OCI-LY3 (cell line): ENCODE measurements at regions not wholly inside any gene's neighbourhood (a gene's known extent, or its start where the extent isn't known, plus 50 kb on each side); places are given as distances from the start of the nearest gene placed in this dataset.

ENCODE experiments used
- H2AFZ ChIP-seq: fragments of 200-600, 300-600 bp; shearing (Covaris generic); 2 replicates; pipeline ENCODE4 v1.6.0; 2014; ENCODE audit warnings: antibody characterized with exemption, low read depth, low read length
- H3K27ac ChIP-seq: fragments of 200-600, 300-600 bp; sonication (generic); 2 replicates; pipeline ENCODE4 v1.5.1; 2014; ENCODE audit warnings: mild to moderate bottlenecking, low read length, moderate library complexity, mixed read lengths
- H3K27me3 ChIP-seq: fragments of 200-600, 300-600 bp; sonication (generic); 2 replicates; pipeline ENCODE4 v1.6.1; 2014; ENCODE audit warnings: low read depth, low read length, mixed read lengths
- H3K36me3 ChIP-seq: fragments of 200-600, 300-600 bp; sonication (generic); replicated peaks from 2 replicates; pipeline ENCODE3; 2014; ENCODE audit warnings: low read depth, low read length, mixed read lengths
- H3K4me1 ChIP-seq: fragments of 300-600, 200-600 bp; sonication (generic); 2 replicates; pipeline ENCODE4 v1.6.1; 2014; ENCODE audit warnings: low read length, mixed read lengths
- H3K4me2 ChIP-seq: fragments of 200-600, 300-600 bp; sonication (generic); 2 replicates; pipeline ENCODE4 v1.6.1; 2014; ENCODE audit warnings: low read length, mixed read lengths
- H3K4me3 ChIP-seq: fragments of 300-600, 200-600 bp; sonication (generic); 2 replicates; pipeline ENCODE4 v1.5.1; 2014; ENCODE audit warnings: antibody characterized with exemption, mild to moderate bottlenecking, low read length, moderate library complexity
- H3K79me2 ChIP-seq: fragments of 300-600, 200-600 bp; shearing (Covaris generic); 2 replicates; pipeline ENCODE4 v1.6.1; 2014; ENCODE audit warnings: mild to moderate bottlenecking, low read length, mixed read lengths
- H3K9ac ChIP-seq: fragments of 300-600, 200-600 bp; shearing (Covaris generic); 2 replicates; pipeline ENCODE4 v1.6.0; 2014; ENCODE audit warnings: mild to moderate bottlenecking, low read length, moderate library complexity
- H3K9me3 ChIP-seq: fragments of 200-600, 300-600 bp; shearing (Covaris generic); 2 replicates; pipeline ENCODE4 v1.6.1; 2014; ENCODE audit warnings: low read length, mixed read lengths; ENCODE audit not compliant: insufficient read depth
- H4K20me1 ChIP-seq: fragments of 200-600, 300-600 bp; sonication (generic); 2 replicates; pipeline ENCODE4 v1.6.1; 2016; ENCODE audit warnings: low read length, mixed read lengths; ENCODE audit not compliant: insufficient read depth
- CTCF ChIP-seq: fragments of 200-600, 300-600 bp; sonication (generic); IDR thresholded peaks from 2 replicates; pipeline ENCODE4 v1.5.1; 2014; ENCODE audit warnings: antibody characterized with exemption, low read length, low read depth
- EZH2phosphoT487 ChIP-seq: fragments of 200-600 bp; shearing (Covaris generic); IDR thresholded peaks from 2 replicates; pipeline ENCODE4 v1.6.1; 2018; ENCODE audit warnings: antibody characterized with exemption, mixed run types, low read depth

- H3K9me3 ChIP-seq, result no peaks in the 10 kb centered on the region
Measured at GRCh38 chr3:31343075-31343474, 189.7 kb upstream of the STT3B start.

GRCh38 chr3:31345581-31345980 is 187.1 kb upstream of the STT3B start:
- Histone ChIP-seq H3K4me1 (no peaks in the 10 kb centered on the region), H3K79me2 (no peaks in the 10 kb centered on the region), H3K9ac (no peak overlapping the region), H3K4me3 (no peak overlapping the region), H2AFZ (no peak overlapping the region), H3K9me3 (no peaks in the 10 kb centered on the region), H4K20me1 (no peaks in the 10 kb centered on the region), H3K27ac (no peak overlapping the region), H3K4me2 (no peak overlapping the region), H3K27me3 (no peaks in the 10 kb centered on the region), H3K36me3 (no peaks in the 10 kb centered on the region)
- TF ChIP-seq EZH2phosphoT487, result no peak
- no peak for TF ChIP-seq CTCF

More at GRCh38 chr3:31343075-31343474, 189.7 kb upstream of the STT3B start:
- no peak overlapping the region for H2AFZ ChIP-seq
- H3K4me3 ChIP-seq, result no peak overlapping the region
- H4K20me1 ChIP-seq, result no peaks in the 10 kb centered on the region
- no peaks in the 10 kb centered on the region for H3K79me2 ChIP-seq
- H3K36me3 ChIP-seq, result no peaks in the 10 kb centered on the region
- no peak overlapping the region for H3K27ac ChIP-seq
- TF ChIP-seq CTCF, result no peak
- TF ChIP-seq EZH2phosphoT487, result no peak
- H3K27me3 ChIP-seq, result no peaks in the 10 kb centered on the region
- no peak overlapping the region for H3K4me2 ChIP-seq
- peaks cover 12% of the 10 kb centered on the region for H3K4me1 ChIP-seq
- H3K9ac ChIP-seq, result no peak overlapping the region

GRCh38 chr3:31346542-31346979 is 186.2 kb upstream of the STT3B start:
- no peaks in the 10 kb centered on the region for H3K27me3 ChIP-seq
- no peak overlapping the region for H2AFZ ChIP-seq
- H3K79me2 ChIP-seq, result no peaks in the 10 kb centered on the region
- H3K4me1 ChIP-seq, result no peaks in the 10 kb centered on the region
- no peaks in the 10 kb centered on the region for H3K36me3 ChIP-seq
- TF ChIP-seq CTCF, result no peak
- no peak for TF ChIP-seq EZH2phosphoT487
- no peak overlapping the region for H3K27ac ChIP-seq
- H3K9me3 ChIP-seq, result no peaks in the 10 kb centered on the region
- no peak overlapping the region for H3K9ac ChIP-seq
- H3K4me2 ChIP-seq, result no peak overlapping the region
- H3K4me3 ChIP-seq, result no peak overlapping the region
- no peaks in the 10 kb centered on the region for H4K20me1 ChIP-seq

- Histone ChIP-seq H4K20me1 (no peaks in the 10 kb centered on the region), H3K9ac (no peak overlapping the region), H3K27ac (no peak overlapping the region), H3K4me3 (no peak overlapping the region), H3K27me3 (no peaks in the 10 kb centered on the region), H2AFZ (no peak overlapping the region), H3K9me3 (no peaks in the 10 kb centered on the region), H3K36me3 (no peaks in the 10 kb centered on the region), H3K4me2 (no peak overlapping the region), H3K4me1 (peaks cover 17% of the 10 kb centered on the region), H3K79me2 (no peaks in the 10 kb centered on the region)
- no peak for TF ChIP-seq EZH2phosphoT487
- TF ChIP-seq CTCF, result no peak
Measured at GRCh38 chr3:31349001-31349748, 183.6 kb upstream of the STT3B start.
